ENCODE measurements at regions not wholly inside any gene's neighbourhood (a gene's known extent, or its start where the extent isn't known, plus 50 kb on each side); places are given as distances from the start of the nearest gene placed in this dataset.

GRCh38 chr5:87966213-87966612 lies 302.4 kb downstream of the TMEM161B start (continued):
- TF ChIP-seq IRF3 (IDR thresholded peaks at IDR 0.05; ENCODE audit: low read depth, low read length) (no peak), USF1 (IDR thresholded peaks at IDR 0.05; ENCODE audit: borderline replicate concordance, low read depth) (no peak), JUND (IDR thresholded peaks at IDR 0.05) (no peak), CHD2 (IDR thresholded peaks at IDR 0.05; ENCODE audit: low read length, partially characterized antibody) (no peak), FOXM1 (IDR thresholded peaks at IDR 0.05; ENCODE audit: low read depth) (no peak)

GRCh38 chr5:87954121-87954520 lies 314.5 kb downstream of the TMEM161B start:
- Histone ChIP-seq H3K9me2 (no peaks in the 10 kb centered on the region), H4K20me1 (ENCODE audit: insufficient read depth) (no peaks in the 10 kb centered on the region), H3K4me2 (no peak overlapping the region), H3K4me3 (ENCODE audit: low read depth in 2 of 2, low read length in 1 of 2) (no peak overlapping the region), H3K36me3 (replicated peaks in 1 of 2; ENCODE audit: control insufficient read depth in 1 of 2, insufficient read depth in 2 of 2, low read length in 1 of 2) (no peaks in the 10 kb centered on the region), H3K9me3 (no peaks in the 10 kb centered on the region), H3K9ac (no peak overlapping the region), H3K27ac (ENCODE audit: low read depth in 2 of 2, low read length in 1 of 2) (no peak overlapping the region), H3K27me3 (ENCODE audit: insufficient read depth) (no peaks in the 10 kb centered on the region), H3F3A (replicated peaks; ENCODE audit: insufficient read depth) (no peaks in the 10 kb centered on the region), H3K4me1 (ENCODE audit: control insufficient read depth in 1 of 2, insufficient read depth in 2 of 2, low read depth in 1 of 2, low read length in 1 of 2) (no peaks in the 10 kb centered on the region), H3K79me2 (ENCODE audit: insufficient read depth) (no peaks in the 10 kb centered on the region), H2AFZ (ENCODE audit: low read depth) (no peak overlapping the region)
- TF ChIP-seq TAF1 (IDR thresholded peaks at IDR 0.05; ENCODE audit: borderline replicate concordance, low read depth, low read length): no peak
- no peak for TF ChIP-seq FOXM1 (IDR thresholded peaks at IDR 0.05; ENCODE audit: low read depth)
- TF ChIP-seq REST (IDR thresholded peaks at IDR 0.05; ENCODE audit: low read depth, low read length): no peak
- no peak for TF ChIP-seq NRF1 (IDR thresholded peaks at IDR 0.05; ENCODE audit: low read depth, low read length)
- no peak for TF ChIP-seq USF1 (IDR thresholded peaks at IDR 0.05; ENCODE audit: borderline replicate concordance, low read depth)
- TF ChIP-seq RXRA (IDR thresholded peaks at IDR 0.05; ENCODE audit: borderline replicate concordance, low read depth): no peak
- TF ChIP-seq, protein P1, sequence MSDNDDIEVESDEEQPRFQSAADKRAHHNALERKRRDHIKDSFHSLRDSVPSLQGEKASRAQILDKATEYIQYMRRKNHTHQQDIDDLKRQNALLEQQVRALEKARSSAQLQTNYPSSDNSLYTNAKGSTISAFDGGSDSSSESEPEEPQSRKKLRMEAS (IDR thresholded peaks at IDR 0.05; ENCODE audit: low read depth): no peak
- no peak for TF ChIP-seq EZH2phosphoT487 (IDR thresholded peaks at IDR 0.05; ENCODE audit: borderline replicate concordance, low read depth)
- no peak for TF ChIP-seq SIN3A (IDR thresholded peaks at IDR 0.05; ENCODE audit: borderline replicate concordance, low read depth, low read length)
- no peak for TF ChIP-seq JUND (IDR thresholded peaks at IDR 0.05)
- TF ChIP-seq EP300 (IDR thresholded peaks at IDR 0.05; ENCODE audit: borderline replicate concordance in 1 of 2, low read depth in 1 of 2, low read length in 1 of 2): no peak
- no peak for TF ChIP-seq RFX5 (IDR thresholded peaks at IDR 0.05; ENCODE audit: low read length)
- TF ChIP-seq YY1 (IDR thresholded peaks at IDR 0.05; ENCODE audit: low read depth): no peak
- TF ChIP-seq, protein P2, sequence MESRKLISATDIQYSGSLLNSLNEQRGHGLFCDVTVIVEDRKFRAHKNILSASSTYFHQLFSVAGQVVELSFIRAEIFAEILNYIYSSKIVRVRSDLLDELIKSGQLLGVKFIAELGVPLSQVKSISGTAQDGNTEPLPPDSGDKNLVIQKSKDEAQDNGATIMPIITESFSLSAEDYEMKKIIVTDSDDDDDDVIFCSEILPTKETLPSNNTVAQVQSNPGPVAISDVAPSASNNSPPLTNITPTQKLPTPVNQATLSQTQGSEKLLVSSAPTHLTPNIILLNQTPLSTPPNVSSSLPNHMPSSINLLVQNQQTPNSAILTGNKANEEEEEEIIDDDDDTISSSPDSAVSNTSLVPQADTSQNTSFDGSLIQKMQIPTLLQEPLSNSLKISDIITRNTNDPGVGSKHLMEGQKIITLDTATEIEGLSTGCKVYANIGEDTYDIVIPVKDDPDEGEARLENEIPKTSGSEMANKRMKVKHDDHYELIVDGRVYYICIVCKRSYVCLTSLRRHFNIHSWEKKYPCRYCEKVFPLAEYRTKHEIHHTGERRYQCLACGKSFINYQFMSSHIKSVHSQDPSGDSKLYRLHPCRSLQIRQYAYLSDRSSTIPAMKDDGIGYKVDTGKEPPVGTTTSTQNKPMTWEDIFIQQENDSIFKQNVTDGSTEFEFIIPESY (IDR thresholded peaks at IDR 0.05; ENCODE audit: borderline replicate concordance, low read depth): no peak
- no peak for TF ChIP-seq CHD2 (IDR thresholded peaks at IDR 0.05; ENCODE audit: low read length, partially characterized antibody)
- TF ChIP-seq MEF2A (IDR thresholded peaks at IDR 0.05; ENCODE audit: borderline replicate concordance, low read depth): no peak
- no peak for TF ChIP-seq RCOR1 (IDR thresholded peaks at IDR 0.05; ENCODE audit: low read length)
- ChIA-PET CTCF (no interaction called here), POLR2A (no interaction called here)
- DNase-seq: no peak

Data from SK-N-SH (cell line).